ENCODE measurements at regions not wholly inside any gene's neighbourhood (a gene's known extent, or its start where the extent isn't known, plus 50 kb on each side); places are given as distances from the start of the nearest gene placed in this dataset.
"Not testable (repeated sequence)": the region's sequence is repeated elsewhere in the genome, so short reads cannot be mapped to it uniquely, and the experiment has no call there.

- DNase-seq: peak; percentile 65
Measured at GRCh38 chr13:111658145-111659100, 338.0 kb downstream of the TEX29 start.

GRCh38 chr13:111659219-111659775 is 338.9 kb downstream of the TEX29 start:
- no peak for DNase-seq

DNA sequence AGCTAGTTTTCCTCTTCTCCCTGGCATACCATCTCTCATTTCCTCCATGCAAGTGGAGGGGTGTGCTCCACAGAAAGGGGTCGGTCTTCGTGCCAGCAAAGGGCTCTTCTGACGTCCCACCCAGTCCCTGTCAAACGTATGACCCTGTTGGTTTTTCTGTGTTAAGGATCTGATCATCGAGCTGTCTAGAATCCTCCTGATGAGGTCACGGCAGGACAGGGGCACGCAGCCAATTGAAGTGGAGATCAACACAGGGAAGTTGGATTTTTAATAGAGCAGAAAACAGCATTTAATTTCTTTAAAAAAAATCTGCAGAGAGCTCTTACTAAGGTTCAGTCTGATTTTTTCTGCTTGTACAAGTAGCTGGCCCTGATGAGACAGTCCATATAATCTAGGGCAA is 339.4 kb downstream of the TEX29 start:
- no peak for DNase-seq

DNA sequence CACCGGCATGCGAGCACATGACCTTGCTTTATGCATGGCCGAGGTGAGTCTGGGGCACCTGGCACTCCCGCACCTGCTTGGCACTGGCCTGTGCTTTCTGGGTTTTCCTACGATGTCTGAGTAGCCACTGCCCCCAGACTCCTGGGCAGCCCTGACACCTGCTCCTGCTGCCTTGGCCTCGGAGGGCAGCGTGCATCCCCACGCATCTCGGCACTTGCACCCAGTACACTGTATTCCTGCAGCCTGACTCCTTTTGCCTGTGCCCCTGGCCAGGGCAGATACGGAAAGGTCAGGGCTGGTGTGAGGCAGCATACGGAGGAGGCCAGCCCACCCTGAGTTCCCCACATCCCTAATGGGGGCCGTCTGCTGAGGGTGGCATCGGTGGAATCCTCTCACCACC is 340.6 kb downstream of the TEX29 start:
- DNase-seq: no peak

- no peak for DNase-seq
Measured at GRCh38 chr13:111661776-111662175, 341.3 kb downstream of the TEX29 start.

DNA sequence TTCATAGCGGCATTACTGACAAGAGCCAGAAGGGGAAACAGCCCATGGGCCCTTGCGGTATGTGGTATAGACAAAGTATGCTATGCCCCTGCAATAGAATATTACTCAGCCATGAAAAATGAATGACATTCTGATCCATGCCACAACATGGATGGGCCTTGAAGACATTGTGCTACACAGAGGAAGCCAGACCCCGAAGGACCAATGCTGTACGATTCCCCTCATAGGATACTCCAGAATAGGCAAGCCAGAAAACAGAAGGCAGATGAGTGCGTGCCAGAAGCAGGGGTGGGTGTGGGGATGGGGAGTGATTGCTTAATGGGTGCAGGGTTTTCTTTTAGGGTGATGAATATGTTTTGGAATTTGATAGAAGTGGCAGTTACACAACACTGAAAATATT is 342.0 kb downstream of the TEX29 start:
- DNase-seq: no peak

DNA sequence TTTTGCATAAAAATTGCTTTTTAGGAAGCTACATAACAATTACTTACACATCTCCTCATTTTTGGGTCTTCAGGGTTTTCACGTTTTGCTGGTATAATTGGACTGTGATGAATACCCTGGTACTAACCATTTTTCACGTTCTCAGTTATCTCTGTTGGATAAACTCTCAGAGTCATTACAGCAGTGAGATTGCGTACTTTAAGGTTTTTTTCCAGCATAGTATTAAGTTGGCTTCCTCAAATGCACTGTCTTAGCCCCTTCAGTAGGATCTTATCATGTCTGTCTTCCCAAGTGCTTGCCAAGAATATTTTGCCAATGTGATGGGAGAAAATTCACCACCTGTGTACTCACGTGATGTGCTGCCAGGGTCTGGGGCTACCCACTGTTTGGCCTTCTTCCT is 342.5 kb downstream of the TEX29 start:
- DNase-seq: no peak

GRCh38 chr13:111663505-111663904 is 343.1 kb downstream of the TEX29 start:
- DNase-seq: no peak

- no peak for DNase-seq
Measured at GRCh38 chr13:111663953-111664421, 343.5 kb downstream of the TEX29 start.

DNA sequence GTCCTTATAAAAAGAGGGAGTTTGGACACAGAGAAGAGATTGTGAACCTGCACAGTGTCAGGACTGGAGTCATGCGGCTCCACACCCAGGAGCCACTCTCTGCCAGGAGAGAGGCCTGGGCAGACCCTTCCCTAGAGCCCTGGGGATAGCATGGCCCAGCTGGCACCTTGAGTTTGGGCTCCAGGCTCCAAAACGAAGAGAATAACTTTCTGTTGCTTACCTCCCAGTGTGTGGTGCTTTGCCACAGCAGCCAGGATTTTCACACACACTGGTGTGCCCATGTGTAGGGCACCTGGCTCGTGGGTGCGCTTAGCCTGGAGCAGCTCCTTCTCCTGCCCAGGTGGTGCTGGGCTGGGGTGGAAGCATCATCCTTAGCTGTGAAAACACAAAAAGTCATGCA is 344.3 kb downstream of the TEX29 start:
- DNase-seq: no peak

GRCh38 chr13:111665691-111666095 is 345.3 kb downstream of the TEX29 start:
- no peak for DNase-seq

- DNase-seq: no peak
Measured at GRCh38 chr13:111666164-111666776, 345.8 kb downstream of the TEX29 start.

GRCh38 chr13:111667757-111668156 is 347.3 kb downstream of the TEX29 start:
- DNase-seq: no peak

DNA sequence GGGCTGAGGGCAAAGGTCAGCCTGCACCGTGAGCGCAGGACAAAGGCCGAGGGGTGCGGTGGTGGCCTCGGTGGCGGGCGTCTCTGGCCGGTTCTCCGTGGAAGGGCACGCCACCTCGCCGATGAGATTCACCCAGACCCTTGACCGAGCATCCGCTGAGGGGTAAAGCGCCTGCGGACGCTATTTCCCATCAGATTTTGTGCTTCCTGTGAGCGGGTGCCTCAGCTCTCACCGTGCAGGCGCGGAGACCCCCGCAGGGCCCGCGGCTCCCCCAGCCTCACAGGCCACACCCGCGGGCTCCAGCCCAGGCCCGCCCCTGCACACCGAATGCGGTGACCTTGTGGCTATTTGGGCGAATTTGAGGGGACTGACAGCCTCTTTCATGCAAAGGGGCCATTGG is 348.0 kb downstream of the TEX29 start:
- DNase-seq: no peak

- not testable (repeated sequence) for DNase-seq
Measured at GRCh38 chr13:111672198-111672597, 351.8 kb downstream of the TEX29 start.

DNA sequence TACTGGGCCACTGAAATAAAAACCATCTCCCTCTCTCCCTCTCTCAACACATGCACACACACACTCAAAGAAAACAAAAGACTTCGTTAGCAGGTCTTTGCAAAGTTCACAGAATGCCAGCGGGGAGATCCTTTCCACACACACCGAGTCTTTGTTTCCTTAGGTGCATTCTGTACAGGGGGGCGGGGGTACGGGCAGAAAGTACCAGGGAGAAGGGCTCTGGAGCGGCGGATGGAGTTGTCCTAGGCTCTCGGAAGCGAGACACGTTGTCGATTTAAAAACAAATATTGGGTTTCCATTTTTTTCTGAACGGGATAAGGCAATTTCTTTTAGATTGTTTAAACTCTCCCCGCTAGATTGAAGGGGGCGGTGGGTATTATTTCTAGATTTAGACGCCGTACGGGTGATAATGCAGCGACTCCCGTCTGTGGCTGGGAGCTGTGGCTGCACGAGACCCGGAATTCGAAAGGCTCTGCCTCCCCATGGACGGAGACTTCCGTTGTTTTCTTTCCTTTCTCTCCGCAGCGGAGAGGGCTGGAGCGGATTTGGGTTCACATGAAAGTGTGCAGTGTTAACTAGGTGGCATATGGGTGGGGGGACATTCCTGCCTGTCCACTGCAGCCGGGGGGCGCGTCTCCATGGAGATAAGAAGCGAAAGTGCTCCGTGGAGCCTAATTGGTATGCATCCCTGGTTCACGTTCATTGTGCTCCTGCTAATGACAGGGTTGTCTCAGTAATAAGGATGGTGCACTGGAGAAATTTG is 357.9 kb downstream of the TEX29 start:
- DNase-seq: not testable (repeated sequence)

GRCh38 chr13:111679645-111680044 is 359.2 kb downstream of the TEX29 start:
- DNase-seq: not testable (repeated sequence)

- DNase-seq: not testable (repeated sequence)
Measured at GRCh38 chr13:111680100-111680499, 359.7 kb downstream of the TEX29 start.

GRCh38 chr13:111692028-111692427 is 371.6 kb downstream of the TEX29 start:
- DNase-seq: not testable (repeated sequence)

GRCh38 chr13:111696121-111696520 is 370.8 kb upstream of the SOX1 start:
- not testable (repeated sequence) for DNase-seq

GRCh38 chr13:111702059-111702458 is 364.9 kb upstream of the SOX1 start:
- DNase-seq: not testable (repeated sequence)

Data from NCI-H2107 (cell line).